CD4-positive, alpha-beta memory T cell (primary cell): ENCODE measurements at regions not wholly inside any gene's neighbourhood (a gene's known extent, or its start where the extent isn't known, plus 50 kb on each side); places are given as distances from the start of the nearest gene placed in this dataset.

ENCODE experiments used
- CTCF ChIA-PET: fragments of 350-600 bp; sonication (Branson Sonifier 250); formaldehyde crosslinking; loops from one replicate; lab custom pipeline; 2021; ENCODE audit warnings: inconsistent platforms; ENCODE audit not compliant: partially characterized antibody; lab: Charles Lee
- POLR2A ChIA-PET: fragments of 350-600 bp; sonication (Branson Sonifier 250); formaldehyde crosslinking; loops from one replicate; lab custom pipeline; 2021; ENCODE audit not compliant: partially characterized antibody; lab: Charles Lee
- DNase-seq, 5 donors: peaks; one replicate each; pipeline versions ENCODE4 v3.0.0 to v3.0.0-alpha.2; 2020 to 2022; ENCODE audit warnings: mixed read lengths in 1 of 5
- H3K27ac ChIP-seq: one replicate; pipeline ENCODE4 v1.7.0; 2013; ENCODE audit warnings: low read depth, low read length
- H3K27me3 ChIP-seq: 2 replicates; pipeline ENCODE4 v1.7.0; 2013; ENCODE audit warnings: mild to moderate bottlenecking, low read length, moderate library complexity; ENCODE audit not compliant: insufficient read depth
- H3K36me3 ChIP-seq: 2 replicates; pipeline ENCODE4 v1.7.0; 2013; ENCODE audit warnings: mild to moderate bottlenecking, low read length, moderate library complexity; ENCODE audit not compliant: insufficient read depth
- H3K4me1 ChIP-seq: 2 replicates; pipeline ENCODE4 v1.7.0; 2013; ENCODE audit warnings: mild to moderate bottlenecking, low read length, moderate library complexity; ENCODE audit not compliant: insufficient read depth
- H3K4me3 ChIP-seq, 2 donors: one replicate each; pipeline ENCODE4 v1.7.0; 2013; ENCODE audit warnings: low read length in 2 of 2, mild to moderate bottlenecking in 1 of 2
- H3K9me3 ChIP-seq, 2 donors: one replicate each; pipeline ENCODE4 v1.7.0; 2013; ENCODE audit warnings: low read length in 2 of 2, control low read depth in 1 of 2; ENCODE audit not compliant: control insufficient read depth in 1 of 2
- H3K27ac Mint-ChIP-seq, 7 donors: one replicate each; pipeline ENCODE4 v1.8.0; 2020 to 2021; ENCODE audit warnings: mixed read lengths in 7 of 7, mild to moderate bottlenecking in 6 of 7, inconsistent platforms in 3 of 7, moderate library complexity in 3 of 7
- H3K27me3 Mint-ChIP-seq, 2 donors: one replicate each; pipeline ENCODE4 v1.8.0; 2020 to 2021; ENCODE audit warnings: mixed read lengths in 2 of 2
- H3K36me3 Mint-ChIP-seq, 2 donors: one replicate each; pipeline ENCODE4 v1.8.0; 2020 to 2021; ENCODE audit warnings: mixed read lengths in 2 of 2, inconsistent platforms in 1 of 2, mild to moderate bottlenecking in 1 of 2
- H3K4me1 Mint-ChIP-seq, 4 donors: one replicate each; pipeline ENCODE4 v1.8.0; 2020 to 2021; ENCODE audit warnings: mixed read lengths in 4 of 4, mild to moderate bottlenecking in 1 of 4
- H3K4me3 Mint-ChIP-seq, 8 donors: one replicate each; pipeline ENCODE4 v1.8.0; 2020 to 2021; ENCODE audit warnings: mixed read lengths in 8 of 8, mild to moderate bottlenecking in 7 of 8, moderate library complexity in 6 of 8, inconsistent platforms in 3 of 8
- H3K9me3 Mint-ChIP-seq, 8 donors: one replicate each; pipeline ENCODE4 v1.8.0; 2020 to 2021; ENCODE audit warnings: mixed read lengths in 8 of 8, mild to moderate bottlenecking in 5 of 8, inconsistent platforms in 3 of 8, moderate library complexity in 1 of 8
- intact Hi-C: fragments of 100-400 bp; cut with micrococcal nuclease; formaldehyde crosslinking; loops from one replicate; pipeline ENCODE4 v1.15.1; 2023

GRCh38 chr10:131728286-131729228, 172.3 kb upstream of the PPP2R2D start:
- CTCF ChIA-PET: no interaction called here
- Mint-ChIP-seq H3K27me3 (peaks cover 8% of the 10 kb centered on the region in 2 donors), H3K4me1 (peaks cover 0 to 16% (median 3%) of the 10 kb centered on the region in 4 donors), H3K4me3 (no peak overlapping the region), H3K36me3 (no peaks in the 10 kb centered on the region), H3K27ac (no peak overlapping the region), H3K9me3 (peaks cover 0 to 3% (median 0%) of the 10 kb centered on the region in 8 donors)
- H3K4me3 ChIP-seq: no peak overlapping the region
- no peak overlapping the region for H3K27ac ChIP-seq
- no peaks in the 10 kb centered on the region for H3K36me3 ChIP-seq
- H3K9me3 ChIP-seq: no peaks in the 10 kb centered on the region
- no peak for DNase-seq
- H3K4me1 ChIP-seq: no peaks in the 10 kb centered on the region
- POLR2A ChIA-PET: no interaction called here
- no peaks in the 10 kb centered on the region for H3K27me3 ChIP-seq
- intact Hi-C loops: no loop called here

- Histone ChIP-seq H3K4me3 (no peak overlapping the region), H3K27ac (no peak overlapping the region), H3K27me3 (no peaks in the 10 kb centered on the region), H3K4me1 (no peaks in the 10 kb centered on the region), H3K36me3 (no peaks in the 10 kb centered on the region), H3K9me3 (no peaks in the 10 kb centered on the region)
- DNase-seq: no peak
- no peaks in the 10 kb centered on the region for H3K36me3 Mint-ChIP-seq
- ChIA-PET POLR2A (no interaction called here), CTCF (no interaction called here)
- H3K4me3 Mint-ChIP-seq: no peak overlapping the region
- H3K4me1 Mint-ChIP-seq: peaks cover 0 to 13% (median 3%) of the 10 kb centered on the region in 4 donors
- H3K9me3 Mint-ChIP-seq: peaks cover 0 to 3% (median 0%) of the 10 kb centered on the region in 8 donors
- intact Hi-C loops: no loop called here
- peaks cover 6% of the 10 kb centered on the region in 2 donors for H3K27me3 Mint-ChIP-seq
- H3K27ac Mint-ChIP-seq: no peak overlapping the region
Measured at GRCh38 chr10:131729361-131729760, 171.4 kb upstream of the PPP2R2D start.

GRCh38 chr10:131729938-131730660, 170.7 kb upstream of the PPP2R2D start:
- H3K4me1 ChIP-seq: no peaks in the 10 kb centered on the region
- H3K4me1 Mint-ChIP-seq: peaks cover 0 to 13% (median 3%) of the 10 kb centered on the region in 4 donors
- H3K9me3 ChIP-seq: no peaks in the 10 kb centered on the region
- DNase-seq: no peak
- H3K4me3 ChIP-seq: no peak overlapping the region
- H3K27me3 ChIP-seq: no peaks in the 10 kb centered on the region
- no peaks in the 10 kb centered on the region for H3K36me3 ChIP-seq
- ChIA-PET CTCF (no interaction called here), POLR2A (no interaction called here)
- H3K4me3 Mint-ChIP-seq: no peak overlapping the region
- H3K9me3 Mint-ChIP-seq: peaks cover 0 to 3% (median 0%) of the 10 kb centered on the region in 8 donors
- H3K27me3 Mint-ChIP-seq: peaks cover 6% of the 10 kb centered on the region in 2 donors
- no peaks in the 10 kb centered on the region for H3K36me3 Mint-ChIP-seq
- no peak overlapping the region for H3K27ac ChIP-seq
- intact Hi-C loops: no loop called here
- H3K27ac Mint-ChIP-seq: no peak overlapping the region

GRCh38 chr10:131730771-131731497, 169.9 kb upstream of the PPP2R2D start:
- Histone ChIP-seq H3K27ac (no peak overlapping the region), H3K36me3 (no peaks in the 10 kb centered on the region), H3K9me3 (no peaks in the 10 kb centered on the region), H3K4me1 (no peaks in the 10 kb centered on the region), H3K4me3 (no peak overlapping the region), H3K27me3 (no peaks in the 10 kb centered on the region)
- peaks cover 0 to 7% (median 2%) of the 10 kb centered on the region in 4 donors for H3K4me1 Mint-ChIP-seq
- H3K27ac Mint-ChIP-seq: no peak overlapping the region
- POLR2A ChIA-PET: no interaction called here
- no peaks in the 10 kb centered on the region for H3K36me3 Mint-ChIP-seq
- H3K4me3 Mint-ChIP-seq: no peak overlapping the region
- intact Hi-C loops: no loop called here
- H3K9me3 Mint-ChIP-seq: peaks cover 0 to 3% (median 0%) of the 10 kb centered on the region in 8 donors
- no peak for DNase-seq
- CTCF ChIA-PET: no interaction called here
- peaks cover 5 to 6% of the 10 kb centered on the region in 2 donors for H3K27me3 Mint-ChIP-seq

GRCh38 chr10:131731780-131732630, 168.8 kb upstream of the PPP2R2D start:
- peaks cover 0 to 3% (median 0%) of the 10 kb centered on the region in 4 donors for H3K4me1 Mint-ChIP-seq
- no peak for DNase-seq
- Histone ChIP-seq H3K4me3 (no peak overlapping the region), H3K27me3 (no peaks in the 10 kb centered on the region), H3K27ac (no peak overlapping the region), H3K4me1 (no peaks in the 10 kb centered on the region), H3K9me3 (no peaks in the 10 kb centered on the region), H3K36me3 (no peaks in the 10 kb centered on the region)
- H3K27me3 Mint-ChIP-seq: peaks cover 0 to 4% of the 10 kb centered on the region in 2 donors
- H3K4me3 Mint-ChIP-seq: no peak overlapping the region
- no peaks in the 10 kb centered on the region for H3K36me3 Mint-ChIP-seq
- no peak overlapping the region for H3K27ac Mint-ChIP-seq
- POLR2A ChIA-PET: no interaction called here
- H3K9me3 Mint-ChIP-seq: peaks cover 0 to 3% (median 0%) of the 10 kb centered on the region in 8 donors
- CTCF ChIA-PET: no interaction called here
- intact Hi-C loops: no loop called here

GRCh38 chr10:131732631-131733127, 168.1 kb upstream of the PPP2R2D start:
- H3K36me3 ChIP-seq: no peaks in the 10 kb centered on the region
- no peak for DNase-seq
- no peaks in the 10 kb centered on the region for H3K9me3 ChIP-seq
- peaks cover 0 to 3% (median 0%) of the 10 kb centered on the region in 8 donors for H3K9me3 Mint-ChIP-seq
- no peak overlapping the region for H3K4me3 Mint-ChIP-seq
- H3K27ac Mint-ChIP-seq: no peak overlapping the region
- no peak overlapping the region for H3K4me3 ChIP-seq
- no peaks in the 10 kb centered on the region for H3K36me3 Mint-ChIP-seq
- peaks cover 0 to 4% of the 10 kb centered on the region in 2 donors for H3K27me3 Mint-ChIP-seq
- H3K4me1 ChIP-seq: no peaks in the 10 kb centered on the region
- no peaks in the 10 kb centered on the region for H3K4me1 Mint-ChIP-seq
- H3K27ac ChIP-seq: no peak overlapping the region
- H3K27me3 ChIP-seq: no peaks in the 10 kb centered on the region
- POLR2A ChIA-PET: no interaction called here
- intact Hi-C loops: no loop called here
- CTCF ChIA-PET: no interaction called here
